Choroid plexus epithelial cell (primary cell): ENCODE measurements at regions not wholly inside any gene's neighbourhood (a gene's known extent, or its start where the extent isn't known, plus 50 kb on each side); places are given as distances from the start of the nearest gene placed in this dataset.

Experiments used
- DNase-seq: peaks from one replicate; pipeline ENCODE4 v3.0.0-alpha.2; 2010; ENCODE audit warnings: low read depth
- H3K4me3 ChIP-seq: 2 replicates; pipeline ENCODE4 v1.5.1; 2011; ENCODE audit warnings: low read depth, mild to moderate bottlenecking, control low read depth, low read length, moderate library complexity
- TF ChIP-seq, protein P1 (sequence below): conservative IDR thresholded peaks from 2 replicates; pipeline ENCODE4 v1.5.1; 2011; ENCODE audit warnings: low read depth, mild to moderate bottlenecking, control low read depth, inconsistent platforms, low read length, moderate library complexity

DNA sequence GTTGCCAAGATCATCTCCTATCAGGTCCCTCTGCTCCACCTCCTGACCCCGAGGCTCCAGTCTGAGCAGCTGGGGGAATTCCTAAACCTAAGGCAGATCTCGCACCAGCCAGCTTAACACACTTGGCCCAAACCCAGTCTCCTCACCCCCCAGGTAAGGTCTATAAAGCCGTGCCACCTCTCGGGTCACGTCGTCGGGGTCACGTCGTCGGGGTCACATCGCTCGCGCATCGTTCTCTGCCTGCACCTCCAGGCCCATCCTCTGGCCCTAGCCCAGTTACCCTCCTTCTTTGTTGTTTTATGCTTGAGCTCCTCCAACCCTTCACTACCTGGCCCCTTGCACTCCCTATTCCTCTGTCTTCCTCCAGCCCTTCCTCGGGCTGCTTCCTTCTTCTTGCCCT lies 77.2 kb downstream of the CTSL start:
- no peak for DNase-seq
- no peak overlapping the region for H3K4me3 ChIP-seq
- TF ChIP-seq, protein P1, sequence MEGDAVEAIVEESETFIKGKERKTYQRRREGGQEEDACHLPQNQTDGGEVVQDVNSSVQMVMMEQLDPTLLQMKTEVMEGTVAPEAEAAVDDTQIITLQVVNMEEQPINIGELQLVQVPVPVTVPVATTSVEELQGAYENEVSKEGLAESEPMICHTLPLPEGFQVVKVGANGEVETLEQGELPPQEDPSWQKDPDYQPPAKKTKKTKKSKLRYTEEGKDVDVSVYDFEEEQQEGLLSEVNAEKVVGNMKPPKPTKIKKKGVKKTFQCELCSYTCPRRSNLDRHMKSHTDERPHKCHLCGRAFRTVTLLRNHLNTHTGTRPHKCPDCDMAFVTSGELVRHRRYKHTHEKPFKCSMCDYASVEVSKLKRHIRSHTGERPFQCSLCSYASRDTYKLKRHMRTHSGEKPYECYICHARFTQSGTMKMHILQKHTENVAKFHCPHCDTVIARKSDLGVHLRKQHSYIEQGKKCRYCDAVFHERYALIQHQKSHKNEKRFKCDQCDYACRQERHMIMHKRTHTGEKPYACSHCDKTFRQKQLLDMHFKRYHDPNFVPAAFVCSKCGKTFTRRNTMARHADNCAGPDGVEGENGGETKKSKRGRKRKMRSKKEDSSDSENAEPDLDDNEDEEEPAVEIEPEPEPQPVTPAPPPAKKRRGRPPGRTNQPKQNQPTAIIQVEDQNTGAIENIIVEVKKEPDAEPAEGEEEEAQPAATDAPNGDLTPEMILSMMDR = no peak

- TF ChIP-seq, protein P1 = no peak
- H3K4me3 ChIP-seq = no peak overlapping the region
- no peak for DNase-seq
Observed at GRCh38 chr9:87803623-87804345, 77.9 kb downstream of the CTSL start.

DNA sequence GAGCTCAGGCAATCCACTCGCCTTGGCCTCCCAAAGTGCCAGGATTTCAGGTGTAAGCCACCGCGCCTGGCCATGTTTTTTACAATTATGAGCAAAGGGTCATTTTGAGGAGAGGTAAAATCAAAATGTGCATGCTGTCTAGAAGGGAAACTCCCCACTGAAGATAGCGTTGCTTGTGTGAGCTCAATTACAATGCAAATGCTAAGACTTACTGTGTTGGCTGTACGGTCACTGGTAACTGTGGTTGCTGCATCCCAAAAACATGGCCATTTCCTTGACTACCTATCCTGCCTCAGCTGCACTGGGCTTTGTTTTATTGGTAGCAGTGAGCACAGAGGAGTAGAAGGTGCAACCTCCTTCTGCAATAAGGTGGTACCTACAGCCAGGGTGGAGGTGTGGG lies 77.4 kb upstream of the SPATA31E1 start:
- no peak for DNase-seq
- no peak overlapping the region for H3K4me3 ChIP-seq
- TF ChIP-seq, protein P1 = no peak

- DNase-seq = no peak
- H3K4me3 ChIP-seq = no peak overlapping the region
- TF ChIP-seq, protein P1 = no peak
Observed at GRCh38 chr9:87810008-87810407, 72.7 kb upstream of the SPATA31E1 start.

DNA sequence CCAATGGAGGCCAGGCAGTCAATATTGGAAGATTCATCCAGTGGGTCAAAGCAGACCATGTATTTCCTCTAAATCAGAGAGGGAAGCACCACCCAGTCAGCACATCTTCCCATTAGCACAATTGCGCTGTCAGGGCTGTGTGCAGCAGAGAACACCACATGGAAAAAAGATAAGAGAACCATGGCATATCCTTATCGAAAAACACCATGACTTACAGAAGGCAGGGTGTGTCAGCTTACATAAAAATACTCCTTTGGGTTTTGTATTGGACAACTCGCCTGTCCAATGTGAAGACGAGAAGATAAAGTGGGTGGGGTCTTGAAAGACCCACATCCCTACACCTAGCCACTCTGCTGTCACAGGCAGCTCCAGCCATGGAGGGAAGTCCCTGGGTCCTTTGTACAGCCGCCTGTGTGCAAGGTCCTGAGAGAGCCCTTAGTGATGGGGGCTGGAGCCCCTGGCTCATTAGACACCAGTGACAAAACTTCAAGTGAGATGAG lies 71.9 kb upstream of the SPATA31E1 start:
- no peak for DNase-seq
- TF ChIP-seq, protein P1 = no peak
- H3K4me3 ChIP-seq = no peak overlapping the region

GRCh38 chr9:87812375-87813118 lies 70.1 kb upstream of the SPATA31E1 start:
- no peak overlapping the region for H3K4me3 ChIP-seq

More at GRCh38 chr9:87812375-87813118, 70.1 kb upstream of the SPATA31E1 start:
- TF ChIP-seq, protein P1 = peak; percentile 97
- DNase-seq = peak; percentile 85
